Coronary artery (tissue), 2 donors: ENCODE measurements at regions not wholly inside any gene's neighbourhood (a gene's known extent, or its start where the extent isn't known, plus 50 kb on each side); places are given as distances from the start of the nearest gene placed in this dataset.

Source experiments
- DNase-seq: peaks from one replicate; pipeline ENCODE4 v3.0.0-alpha.2; 2017; ENCODE audit warnings: low spot score
- H3K27ac ChIP-seq, 2 donors: fragments of 200-600 bp; sonication (generic); one replicate each; pipeline ENCODE4 v1.5.1; 2016 to 2019
- H3K4me3 ChIP-seq: fragments of 200-600 bp; sonication (generic); 2 replicates; pipeline ENCODE4 v1.5.1; 2016; ENCODE audit warnings: mild to moderate bottlenecking, moderate library complexity
- CTCF ChIP-seq: fragments of 200-600 bp; sonication (generic); IDR thresholded peaks from one replicate; pipeline ENCODE4 v1.5.1; 2019; ENCODE audit warnings: antibody characterized with exemption

GRCh38 chr4:10889819-10890218, 205.3 kb upstream of the CLNK start:
- Histone ChIP-seq H3K4me3 (no peak overlapping the region), H3K27ac (no peak overlapping the region)
- TF ChIP-seq CTCF = no peak
- no peak for DNase-seq

GRCh38 chr4:10879411-10880110, 195.0 kb upstream of the CLNK start:
- TF ChIP-seq CTCF = no peak
- DNase-seq = no peak
- H3K4me3 ChIP-seq = no peak overlapping the region
- H3K27ac ChIP-seq = no peak overlapping the region

- no peak overlapping the region for H3K4me3 ChIP-seq
- no peak for TF ChIP-seq CTCF
- DNase-seq = no peak
- no peak overlapping the region for H3K27ac ChIP-seq
These were observed 194.3 kb upstream of the CLNK start for GRCh38 chr4:10878861-10879260.

- TF ChIP-seq CTCF = no peak
- Histone ChIP-seq H3K4me3 (no peak overlapping the region), H3K27ac (no peak overlapping the region)
- no peak for DNase-seq
These were observed 192.5 kb upstream of the CLNK start for GRCh38 chr4:10877076-10877475.

GRCh38 chr4:10875144-10875799, 190.7 kb upstream of the CLNK start:
- TF ChIP-seq CTCF = no peak
- no peak overlapping the region for H3K27ac ChIP-seq

GRCh38 chr4:10873809-10874208, 189.2 kb upstream of the CLNK start:
- Histone ChIP-seq H3K4me3 (no peak overlapping the region), H3K27ac (no peak overlapping the region)
- no peak for TF ChIP-seq CTCF
- DNase-seq = no peak

More at GRCh38 chr4:10875144-10875799, 190.7 kb upstream of the CLNK start:
- no peak overlapping the region for H3K4me3 ChIP-seq
- DNase-seq = no peak
